NOMO-1 treated with dmso at 0.1 percent for 144 hours (cell line): ENCODE measurements at regions not wholly inside any gene's neighbourhood (a gene's known extent, or its start where the extent isn't known, plus 50 kb on each side); places are given as distances from the start of the nearest gene placed in this dataset.
A peak's percentile ranks its signal among the peaks of the same experiment; 100 is the strongest.

Source experiments
- DNase-seq: peaks from one replicate; lab custom pipeline; 2025; ENCODE audit not compliant: unreplicated experiment; lab: John Stamatoyannopoulos, UW

DNA sequence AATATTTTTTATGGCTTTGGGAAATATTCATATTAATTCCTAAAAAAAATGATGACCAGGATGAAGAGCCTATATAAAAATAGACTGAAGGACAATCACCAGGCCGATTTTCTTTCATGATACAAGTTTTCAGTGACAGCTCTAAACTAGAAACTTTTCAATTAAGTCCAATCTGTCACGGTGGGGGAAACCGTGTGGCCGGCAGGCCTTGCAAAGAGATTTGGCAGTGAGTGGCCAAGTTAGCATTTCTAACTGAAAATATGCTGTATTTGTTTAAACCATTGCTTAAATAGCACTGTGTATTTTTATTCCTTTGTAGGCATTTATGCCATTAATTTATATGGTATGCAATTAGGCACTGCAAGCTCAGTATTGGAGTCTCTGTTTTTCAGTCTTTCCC, 294.5 kb upstream of the NRIP1 start:
- DNase-seq, result no peak

DNA sequence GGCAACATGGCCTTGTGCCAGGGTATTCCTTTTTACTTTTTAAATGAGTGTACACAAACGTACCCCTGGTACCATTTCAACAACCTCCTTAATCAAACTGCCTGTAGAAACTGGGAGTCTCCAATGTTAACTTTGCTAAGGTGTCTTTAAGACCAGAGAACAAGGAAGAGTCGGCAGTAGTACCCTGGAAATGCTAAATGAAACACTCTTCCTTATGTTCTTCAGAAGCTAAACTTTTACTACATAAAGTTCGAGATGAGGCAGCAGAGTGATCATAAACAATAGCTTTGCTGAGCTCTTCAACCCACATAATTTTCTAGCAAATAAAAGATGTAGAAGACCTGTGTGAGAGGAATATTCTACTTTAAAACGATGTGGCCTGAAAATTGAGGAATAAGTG, 297.7 kb upstream of the NRIP1 start:
- DNase-seq, result no peak

DNA sequence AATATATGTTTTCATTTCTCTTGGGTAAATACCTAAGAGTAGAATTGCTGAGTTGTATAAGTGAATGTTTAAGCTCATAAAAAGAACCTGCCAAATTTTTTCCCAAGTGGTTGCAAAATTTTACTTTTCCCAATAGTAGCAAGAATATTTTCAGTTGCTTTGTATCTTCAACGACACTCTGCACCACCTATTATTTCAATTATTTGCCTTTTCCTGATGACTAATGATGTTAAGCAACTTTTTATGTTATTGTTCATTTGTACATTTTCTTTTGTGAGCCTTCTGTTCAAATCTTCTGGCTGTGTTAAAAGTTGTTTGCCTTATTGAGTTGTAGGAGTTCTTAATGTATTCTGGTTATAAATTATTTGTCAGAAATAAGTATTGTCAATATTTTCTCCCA, 299.1 kb upstream of the NRIP1 start:
- no peak for DNase-seq

DNA sequence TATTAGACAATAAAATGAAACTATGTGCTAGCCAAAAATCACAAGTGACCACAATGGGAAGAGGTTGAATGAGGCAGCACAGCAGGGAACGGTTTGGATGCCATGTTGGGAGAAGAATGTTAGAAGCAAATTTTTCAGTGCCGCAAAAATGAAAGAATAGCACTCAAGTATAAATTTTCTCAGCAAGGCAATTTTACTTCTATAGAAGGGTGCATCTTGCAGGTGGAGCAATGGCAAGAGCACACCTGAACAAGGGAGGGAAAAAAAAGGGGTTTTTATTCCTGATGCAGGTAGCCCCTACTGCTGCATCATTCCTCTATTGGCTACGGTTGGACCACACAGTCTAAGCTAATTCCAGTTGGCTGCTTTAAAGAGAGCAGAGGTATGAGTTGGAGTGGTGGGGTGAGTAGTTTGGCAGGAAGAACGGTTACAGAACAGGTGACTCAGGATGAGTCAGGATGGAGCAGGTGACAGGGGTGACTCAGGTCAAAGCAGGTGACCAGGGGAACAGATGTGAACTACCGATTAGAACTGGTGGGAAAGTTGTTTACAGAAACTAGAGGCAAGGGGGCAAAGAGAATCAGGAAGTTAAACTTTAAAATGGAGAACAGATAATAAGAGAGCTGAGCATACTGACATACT, 301.1 kb upstream of the NRIP1 start:
- no peak for DNase-seq

DNA sequence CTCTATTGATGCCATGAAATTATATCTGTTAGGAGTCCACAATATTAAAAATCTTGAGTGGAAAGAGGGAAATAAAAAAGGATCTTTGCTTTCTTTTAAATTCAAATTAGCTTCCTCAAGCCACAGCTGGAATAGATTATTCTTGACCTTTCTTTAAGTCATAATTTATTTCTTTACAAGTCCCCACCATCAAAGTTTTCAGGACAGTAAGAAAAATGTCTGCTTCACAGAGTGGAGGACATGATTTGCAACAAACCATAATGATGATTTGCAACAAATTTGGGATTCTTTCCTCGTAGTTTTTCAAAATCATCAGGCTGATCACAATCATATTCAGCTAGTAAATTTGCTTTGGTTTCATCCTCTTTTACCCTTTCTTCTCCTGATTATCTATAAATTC, 301.8 kb upstream of the NRIP1 start:
- no peak for DNase-seq

DNA sequence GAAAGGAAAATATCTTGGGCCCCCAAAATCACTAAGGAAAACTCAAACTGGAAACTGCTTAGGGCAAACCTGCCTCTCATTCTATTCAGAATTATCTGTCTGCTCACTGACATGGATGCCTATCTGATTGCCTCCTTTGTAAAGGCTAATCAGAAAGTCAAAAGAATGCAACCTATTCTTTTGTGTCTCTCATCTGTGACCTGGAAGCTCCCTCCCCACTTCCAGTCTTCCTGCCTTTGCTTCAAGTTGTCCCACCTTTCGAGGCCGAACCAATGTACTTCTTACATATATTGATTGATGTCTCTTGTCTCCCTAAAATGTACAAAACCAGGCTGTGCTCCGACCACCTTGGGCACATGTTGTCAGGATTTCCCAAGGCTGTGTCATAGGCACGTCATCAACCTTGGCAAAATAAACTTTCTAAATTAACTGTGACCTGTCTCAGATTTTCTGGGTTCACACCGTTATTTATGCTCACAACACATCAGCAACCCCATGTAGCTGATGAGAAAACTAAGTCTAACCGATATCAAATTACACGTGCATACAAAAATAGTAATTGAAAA, 302.3 kb upstream of the NRIP1 start:
- DNase-seq, result no peak

DNA sequence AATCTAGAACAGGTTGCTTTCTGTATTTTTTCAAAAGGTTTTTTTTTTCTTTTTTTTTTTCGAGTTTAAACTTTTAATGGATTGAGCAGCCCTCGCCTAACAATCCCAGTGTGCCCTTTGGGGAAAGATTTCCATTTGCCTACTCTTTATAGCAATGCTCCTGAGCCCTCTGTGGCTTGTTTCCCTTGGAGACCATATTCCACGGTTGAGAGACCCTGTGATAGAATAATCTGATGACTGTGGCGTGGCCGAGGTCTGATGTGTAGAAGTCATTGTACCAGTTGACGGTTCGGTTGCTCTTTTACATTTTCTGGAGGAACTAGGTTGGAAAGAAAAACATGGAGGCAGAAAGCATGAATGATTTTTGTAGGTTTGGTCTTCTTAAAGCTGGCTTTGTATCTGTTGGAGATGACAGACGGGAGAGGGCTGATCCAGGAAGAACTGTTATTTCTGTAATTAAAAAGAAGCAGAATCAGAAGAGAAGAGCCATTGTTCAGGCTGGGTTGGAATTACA, 305.7 kb upstream of the NRIP1 start:
- no peak for DNase-seq

DNA sequence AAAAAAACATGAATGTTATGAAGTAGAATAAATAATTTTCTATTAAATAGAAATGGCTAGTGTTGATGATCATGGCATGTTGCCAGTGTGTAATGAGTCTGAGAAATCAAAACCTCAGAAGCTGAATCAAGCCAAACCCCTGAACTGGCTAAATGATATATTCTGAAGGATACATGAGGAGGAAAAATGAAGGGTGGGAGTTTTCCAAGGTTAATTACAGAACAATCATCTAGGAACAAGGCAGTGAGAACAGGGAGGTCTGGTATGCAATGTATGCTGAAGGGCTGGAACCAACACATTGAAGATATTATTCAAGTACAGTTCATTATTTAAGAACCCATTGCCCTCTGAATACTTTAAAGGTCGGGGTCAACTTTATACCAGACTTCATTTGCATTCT, 309.1 kb upstream of the NRIP1 start:
- DNase-seq, result no peak

DNA sequence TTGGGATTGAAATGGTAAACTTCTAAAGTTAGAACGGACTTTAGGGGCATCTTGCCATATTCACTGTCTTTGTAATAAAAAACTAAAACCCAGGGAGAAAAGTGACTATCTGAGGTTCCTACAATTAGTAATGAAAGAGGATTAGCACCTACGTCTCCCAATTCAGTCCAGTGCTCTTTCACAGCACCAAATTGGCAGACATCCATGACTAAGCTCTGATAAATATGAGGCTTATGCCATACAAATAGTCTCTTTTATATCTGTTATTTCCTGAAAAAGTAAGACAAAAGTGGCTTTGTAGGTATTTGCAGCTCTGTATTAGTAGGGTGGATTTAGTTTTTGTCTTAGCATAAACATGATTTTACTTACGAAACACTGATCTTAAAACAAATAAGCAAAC, 315.0 kb upstream of the NRIP1 start:
- DNase-seq, result no peak

DNA sequence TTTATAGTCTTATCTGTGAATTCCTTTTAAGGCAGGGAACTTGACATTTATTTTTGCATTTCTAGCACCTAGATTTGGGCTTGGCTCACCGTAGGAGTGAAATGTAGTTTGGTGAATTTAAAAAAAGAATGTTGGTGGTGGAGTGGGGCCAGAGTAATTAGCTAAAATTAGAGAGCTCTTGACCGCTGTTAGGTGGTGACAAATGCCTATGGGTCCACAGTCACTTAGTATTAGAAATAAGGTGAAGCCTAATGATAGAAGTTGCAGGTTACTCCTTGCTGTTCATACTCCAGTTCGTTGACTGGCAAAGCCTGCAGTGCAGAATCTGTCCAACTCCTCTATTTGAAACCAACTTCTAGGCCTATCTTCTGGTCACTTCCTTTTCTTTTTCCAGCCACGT, 318.8 kb upstream of the NRIP1 start:
- DNase-seq, result no peak

DNA sequence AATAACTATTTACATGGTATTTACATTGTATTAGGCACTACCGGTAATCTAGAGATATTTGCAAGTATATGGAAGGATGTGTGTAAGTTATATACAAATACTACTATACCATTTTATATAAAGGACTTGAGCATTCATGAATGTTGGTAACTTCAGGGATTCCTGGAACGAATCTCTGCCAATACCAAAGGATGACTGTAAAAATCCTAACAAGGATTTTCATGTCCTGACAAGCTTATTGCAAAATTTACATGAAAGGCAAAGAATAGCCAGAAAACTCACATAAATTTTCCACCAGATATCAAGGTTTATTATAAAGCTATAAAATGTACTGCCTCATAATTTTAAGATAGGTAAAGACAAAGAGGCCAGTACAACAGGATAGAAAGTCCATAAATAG, 325.2 kb upstream of the NRIP1 start:
- no peak for DNase-seq

DNA sequence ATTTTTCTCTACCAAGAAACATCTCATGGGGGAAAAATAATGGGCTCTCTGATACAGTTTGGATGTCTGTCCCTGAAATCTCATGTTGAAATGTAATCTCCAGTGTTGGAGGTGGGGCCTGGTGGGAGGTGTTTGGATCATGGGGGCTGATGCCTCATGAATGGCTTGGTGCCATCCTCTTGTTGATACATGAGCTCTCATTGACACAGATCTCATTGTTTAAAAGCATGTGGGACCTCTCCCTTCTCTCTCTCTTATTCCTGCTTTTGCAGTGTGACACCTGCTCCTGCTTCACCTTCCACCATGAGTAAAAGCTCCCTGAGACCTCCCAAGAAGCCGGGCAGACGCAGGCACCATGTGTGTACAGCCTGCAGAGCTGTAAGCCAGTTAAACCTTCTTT, 332.5 kb upstream of the NRIP1 start:
- DNase-seq, result no peak

DNA sequence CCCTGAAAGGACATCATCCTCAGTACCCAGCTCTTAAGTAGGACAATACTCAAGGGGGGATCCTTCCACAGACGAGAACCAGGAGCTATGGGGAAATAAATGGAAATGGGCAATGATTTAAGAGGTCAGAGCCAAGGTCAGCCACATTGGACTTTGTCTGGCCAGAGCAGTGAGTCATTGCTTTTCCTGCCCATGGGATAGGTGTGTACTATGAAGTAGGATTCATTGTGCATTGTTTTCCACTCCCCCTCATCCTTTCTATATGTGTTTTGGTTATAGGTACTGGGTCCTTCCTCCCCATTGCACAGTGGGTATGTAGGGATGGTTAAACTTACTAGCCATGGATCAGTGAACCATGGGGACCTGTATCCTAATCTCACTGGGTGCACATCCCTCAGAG, 328.9 kb upstream of the USP25 start:
- DNase-seq, result no peak

DNA sequence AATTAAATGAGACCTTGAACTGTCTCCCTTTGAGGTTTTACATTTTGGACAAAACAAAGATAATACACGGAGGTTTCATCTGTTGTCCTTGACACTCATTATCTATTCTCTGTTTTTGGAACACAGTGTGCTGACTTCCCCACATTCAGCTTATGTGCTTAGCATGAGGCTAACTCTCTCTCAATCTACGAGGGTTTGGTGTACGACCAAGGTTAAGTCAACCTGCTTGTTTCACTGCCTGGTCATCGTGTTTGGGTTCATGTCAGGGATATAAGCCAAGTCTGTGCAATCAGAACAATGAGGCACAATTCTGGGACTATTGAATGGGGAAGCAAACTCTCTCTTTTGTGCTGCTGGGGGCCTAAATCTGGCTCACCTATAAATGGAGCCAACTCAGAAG, 328.5 kb upstream of the USP25 start:
- no peak for DNase-seq

DNA sequence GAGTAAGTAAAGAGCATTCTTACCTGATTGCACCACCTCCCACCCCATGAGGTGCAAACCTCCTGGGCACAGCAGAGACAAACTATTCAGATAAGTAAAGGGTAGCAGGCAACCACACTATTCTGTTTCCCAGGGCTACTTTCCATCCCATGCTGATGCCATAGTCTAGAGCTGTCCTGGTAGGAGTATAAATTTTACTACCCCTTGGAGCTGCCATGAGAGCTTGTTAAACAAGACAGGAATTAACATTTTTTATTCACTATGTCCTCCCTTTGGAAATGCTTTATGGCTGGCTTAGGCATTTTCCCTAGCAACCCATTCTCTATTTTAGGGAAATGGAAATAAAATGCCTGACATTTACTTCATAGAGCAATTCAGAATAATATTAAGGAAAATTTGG, 324.6 kb upstream of the USP25 start:
- no peak for DNase-seq

DNA sequence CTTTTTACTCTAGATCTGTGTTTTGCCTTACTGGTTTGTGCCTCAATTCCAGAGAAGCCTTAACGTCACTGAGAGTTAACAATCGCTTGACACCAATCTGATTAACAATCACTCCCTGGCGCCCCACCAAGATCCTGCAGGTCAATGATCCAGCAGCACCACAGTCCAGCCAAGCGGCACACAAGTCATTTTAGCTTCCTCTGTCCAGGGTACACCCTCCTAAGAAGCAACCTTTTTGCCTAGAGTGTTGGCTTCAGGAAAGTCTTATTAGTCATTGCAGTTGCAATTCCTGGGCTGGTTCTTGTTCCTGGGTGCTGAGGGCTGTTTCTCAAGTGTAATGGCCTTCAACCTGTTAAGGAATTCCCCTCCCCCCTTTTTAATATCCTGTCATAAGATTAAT, 323.0 kb upstream of the USP25 start:
- no peak for DNase-seq

DNA sequence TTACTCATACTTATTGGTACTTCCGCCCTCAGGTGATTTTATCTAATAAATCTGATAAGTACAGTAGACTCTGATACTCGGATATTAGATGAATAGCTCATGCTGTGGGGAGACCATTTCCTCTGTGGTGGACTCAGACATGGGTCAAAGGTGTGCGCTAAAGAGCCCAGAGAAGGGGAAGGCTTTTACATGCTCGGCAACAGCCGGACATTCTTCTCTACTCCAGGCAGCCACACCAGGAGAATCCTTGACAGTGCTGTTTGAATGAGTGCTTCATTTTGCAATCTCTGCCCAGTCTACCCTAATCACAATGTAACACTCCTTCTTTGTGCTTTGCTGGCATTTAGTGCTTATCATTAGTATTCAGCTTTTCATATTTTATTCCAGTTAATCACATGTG, 322.2 kb upstream of the USP25 start:
- DNase-seq, result no peak

DNA sequence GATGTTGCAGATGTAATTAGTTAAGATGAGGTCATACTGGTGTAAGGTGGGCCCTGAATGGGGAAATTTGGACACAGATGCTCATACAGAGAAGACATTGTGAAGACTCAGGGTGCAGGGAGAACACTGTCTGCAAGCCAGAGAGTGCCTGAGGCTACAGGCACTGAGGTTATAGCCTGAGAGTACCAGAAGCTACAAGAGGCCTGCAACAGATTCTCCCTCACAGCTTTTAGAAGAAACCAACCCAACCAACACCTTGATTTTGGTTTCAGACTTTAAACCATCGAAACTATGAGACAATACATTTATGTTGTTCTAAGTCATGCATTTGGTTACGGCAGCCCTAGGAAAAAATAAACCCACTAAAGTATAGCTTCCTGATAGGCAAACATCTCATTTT, 321.7 kb upstream of the USP25 start:
- DNase-seq, result no peak

DNA sequence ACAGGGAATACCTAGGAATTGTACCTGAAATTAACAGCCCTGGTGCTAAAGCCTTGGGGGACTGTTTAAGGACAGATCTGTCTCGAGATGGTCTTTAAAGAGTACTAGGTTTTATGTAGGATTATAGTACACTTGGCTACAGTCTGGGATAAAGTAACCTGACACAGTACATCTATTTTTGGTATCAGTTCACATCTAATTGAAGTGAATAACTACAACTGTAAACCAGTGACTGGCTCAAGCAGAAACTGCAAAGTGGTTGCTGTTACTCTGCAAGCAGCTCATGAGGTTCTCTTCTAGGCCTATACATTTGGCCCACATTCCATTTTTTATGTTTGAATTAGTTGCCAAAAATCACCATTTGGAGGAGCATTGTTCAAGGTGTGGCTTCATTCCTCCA, 320.8 kb upstream of the USP25 start:
- no peak for DNase-seq

DNA sequence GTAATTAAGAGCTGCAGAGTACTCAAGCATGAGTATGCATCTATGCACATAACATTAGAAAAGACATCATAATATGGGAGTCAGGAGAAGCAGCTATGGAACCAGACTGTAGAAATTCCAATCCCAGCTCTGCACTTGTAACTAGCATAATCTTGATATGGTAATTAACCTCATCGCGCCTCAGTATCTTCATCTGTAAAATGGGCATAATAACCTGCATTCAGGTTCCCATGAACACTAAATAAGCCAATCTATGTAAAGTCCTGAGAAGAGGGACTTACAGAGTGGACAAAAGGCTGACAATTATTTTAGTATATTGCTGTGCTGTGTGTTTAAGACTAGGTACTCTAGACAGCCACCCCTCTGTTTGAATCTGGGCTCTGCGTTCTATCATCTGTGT, 318.9 kb upstream of the USP25 start:
- DNase-seq, result no peak

DNA sequence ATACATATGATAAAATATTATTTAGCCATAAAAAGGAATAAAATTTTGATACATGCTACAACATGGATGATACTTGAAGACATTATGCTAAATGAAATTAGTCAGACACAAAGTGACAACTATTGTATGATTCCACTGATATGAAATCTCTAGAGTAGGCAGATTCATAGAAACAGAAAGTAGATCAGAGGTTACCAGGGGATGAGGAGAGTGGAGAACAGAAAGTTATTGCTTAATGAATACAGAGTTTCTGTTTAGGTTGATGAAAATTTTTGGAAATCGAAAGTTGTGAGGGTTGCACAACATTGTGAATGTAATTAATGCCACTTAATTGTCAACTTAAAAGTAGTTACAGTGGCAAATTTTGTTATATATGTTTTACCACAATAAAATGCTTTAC, 315.7 kb upstream of the USP25 start:
- DNase-seq, result peak; percentile 56

DNA sequence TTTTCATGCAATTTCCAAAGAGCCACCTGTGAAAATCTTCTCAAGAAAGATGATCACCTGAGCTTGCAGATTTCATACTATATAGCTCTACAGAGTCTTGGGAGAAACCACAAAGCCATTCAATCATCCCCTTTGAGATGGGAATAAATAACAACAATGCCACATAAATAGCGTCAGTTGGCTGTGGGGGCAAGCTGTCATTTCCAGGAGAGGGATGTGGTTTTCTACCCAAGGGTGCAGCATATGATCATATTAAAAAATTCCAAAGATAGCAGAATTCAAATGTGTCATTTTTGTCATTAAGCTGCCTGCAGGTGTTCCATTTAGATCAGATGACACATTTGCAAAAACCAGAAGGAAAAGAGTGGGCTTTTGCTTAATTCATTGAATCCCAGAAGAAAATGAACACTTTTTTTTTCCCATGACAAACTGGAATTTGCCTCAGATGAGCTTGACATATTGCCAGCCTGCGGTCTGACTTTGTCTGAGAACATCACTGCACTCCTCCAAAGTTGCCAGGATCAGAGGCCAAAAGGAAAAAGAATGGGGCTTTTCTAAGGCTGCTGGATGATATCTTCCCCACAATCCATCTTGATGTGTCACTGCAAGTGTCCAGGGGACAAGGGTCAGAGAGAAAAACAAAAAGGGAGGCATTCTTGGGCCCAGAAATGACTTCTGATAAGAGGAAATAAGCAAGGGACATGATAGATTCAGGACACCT, 314.1 kb upstream of the USP25 start:
- no peak for DNase-seq

DNA sequence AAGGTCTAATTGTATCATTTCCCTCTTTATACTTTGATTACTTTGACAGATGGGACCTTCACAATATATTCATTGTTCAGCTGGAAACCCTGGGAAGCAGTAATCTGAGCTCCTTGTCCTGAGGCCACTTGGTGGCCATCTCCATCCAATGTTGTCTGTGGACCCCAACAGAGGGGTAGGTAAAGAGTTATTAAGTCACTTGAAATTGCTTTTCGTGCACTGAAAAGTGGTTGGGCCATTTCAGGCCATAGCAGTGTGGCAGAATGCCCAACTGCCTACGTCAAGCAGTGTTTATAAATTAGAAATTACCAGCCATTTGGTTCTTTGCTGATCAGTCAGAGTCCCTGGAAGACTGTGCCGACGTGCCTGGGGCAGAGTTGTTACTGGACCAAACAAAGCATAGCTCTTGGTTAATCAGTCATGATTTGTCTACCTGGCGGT, 308.3 kb upstream of the USP25 start:
- no peak for DNase-seq
